ENCODE measurements at regions not wholly inside any gene's neighbourhood (a gene's known extent, or its start where the extent isn't known, plus 50 kb on each side); places are given as distances from the start of the nearest gene placed in this dataset.

GRCh38 chr5:135705941-135706466 is 127.2 kb upstream of the CXCL14 start:
- TF ChIP-seq EZH2 (IDR thresholded peaks at IDR 0.05; ENCODE audit: borderline replicate concordance, low read depth, low read length, severe bottlenecking) (no peak), CTCF (IDR thresholded peaks at IDR 0.05; ENCODE audit: borderline replicate concordance, extremely low read depth, low read length, poor library complexity, severe bottlenecking) (no peak)
- H3K79me2 ChIP-seq (ENCODE audit: insufficient read depth, low read length): no peaks in the 10 kb centered on the region
- H3K9ac ChIP-seq (ENCODE audit: low read depth, low read length): no peak overlapping the region
- H4K20me1 ChIP-seq (ENCODE audit: insufficient read depth, low read length): no peaks in the 10 kb centered on the region; the same call in 1 of the 2 replicates
- H2AFZ ChIP-seq (ENCODE audit: low read depth, low read length): no peak overlapping the region
- DNase-seq (no peak), ATAC-seq (ENCODE audit: insufficient read depth, low read depth) (no peak)
- H3K9me3 ChIP-seq (ENCODE audit: insufficient read depth, low read length, severe bottlenecking): no peaks in the 10 kb centered on the region
- no peak overlapping the region for H3K4me2 ChIP-seq (ENCODE audit: insufficient read depth, low read length)
- peaks cover 12% of the 10 kb centered on the region for H3K27me3 ChIP-seq (ENCODE audit: insufficient read depth, low read length, poor library complexity)
- H3K27ac ChIP-seq (ENCODE audit: low read length): no peak overlapping the region
- no peaks in the 10 kb centered on the region for H3K36me3 ChIP-seq (ENCODE audit: insufficient read depth, low read length)
- no peaks in the 10 kb centered on the region for H3K4me1 ChIP-seq (ENCODE audit: insufficient read depth, low read length)
- H3K4me3 ChIP-seq (ENCODE audit: low read depth in 1 of 2, low read length in 2 of 2): no peak overlapping the region

GRCh38 chr5:135705141-135705631 is 126.4 kb upstream of the CXCL14 start:
- DNase-seq (no peak), ATAC-seq (ENCODE audit: insufficient read depth, low read depth) (no peak)
- H2AFZ ChIP-seq (ENCODE audit: low read depth, low read length): no peak overlapping the region
- H3K27ac ChIP-seq (ENCODE audit: low read length): no peak overlapping the region
- H3K4me1 ChIP-seq (ENCODE audit: insufficient read depth, low read length): no peaks in the 10 kb centered on the region
- H3K79me2 ChIP-seq (ENCODE audit: insufficient read depth, low read length): no peaks in the 10 kb centered on the region
- H3K4me3 ChIP-seq (ENCODE audit: low read depth in 1 of 2, low read length in 2 of 2): no peak overlapping the region
- TF ChIP-seq CTCF (IDR thresholded peaks at IDR 0.05; ENCODE audit: borderline replicate concordance, extremely low read depth, low read length, poor library complexity, severe bottlenecking): no peak
- TF ChIP-seq EZH2 (IDR thresholded peaks at IDR 0.05; ENCODE audit: borderline replicate concordance, low read depth, low read length, severe bottlenecking): no peak
- H3K36me3 ChIP-seq (ENCODE audit: insufficient read depth, low read length): no peaks in the 10 kb centered on the region
- H3K27me3 ChIP-seq (ENCODE audit: insufficient read depth, low read length, poor library complexity): peaks cover 12% of the 10 kb centered on the region
- no peaks in the 10 kb centered on the region; the same call in 1 of the 2 replicates for H4K20me1 ChIP-seq (ENCODE audit: insufficient read depth, low read length)
- H3K4me2 ChIP-seq (ENCODE audit: insufficient read depth, low read length): no peak overlapping the region
- no peaks in the 10 kb centered on the region for H3K9me3 ChIP-seq (ENCODE audit: insufficient read depth, low read length, severe bottlenecking)
- no peak overlapping the region for H3K9ac ChIP-seq (ENCODE audit: low read depth, low read length)

GRCh38 chr5:135704616-135705015 is 125.8 kb upstream of the CXCL14 start:
- TF ChIP-seq CTCF (IDR thresholded peaks at IDR 0.05; ENCODE audit: borderline replicate concordance, extremely low read depth, low read length, poor library complexity, severe bottlenecking): no peak
- TF ChIP-seq EZH2 (IDR thresholded peaks at IDR 0.05; ENCODE audit: borderline replicate concordance, low read depth, low read length, severe bottlenecking): no peak
- no peak overlapping the region for H3K27ac ChIP-seq (ENCODE audit: low read length)

More at GRCh38 chr5:135704616-135705015, 125.8 kb upstream of the CXCL14 start:
- ATAC-seq (ENCODE audit: insufficient read depth, low read depth): no peak
- H3K9me3 ChIP-seq (ENCODE audit: insufficient read depth, low read length, severe bottlenecking): no peaks in the 10 kb centered on the region
- H2AFZ ChIP-seq (ENCODE audit: low read depth, low read length): no peak overlapping the region
- no peaks in the 10 kb centered on the region for H3K79me2 ChIP-seq (ENCODE audit: insufficient read depth, low read length)
- no peaks in the 10 kb centered on the region for H3K4me1 ChIP-seq (ENCODE audit: insufficient read depth, low read length)
- no peaks in the 10 kb centered on the region for H3K36me3 ChIP-seq (ENCODE audit: insufficient read depth, low read length)
- H4K20me1 ChIP-seq (ENCODE audit: insufficient read depth, low read length): no peaks in the 10 kb centered on the region; the same call in 1 of the 2 replicates
- H3K9ac ChIP-seq (ENCODE audit: low read depth, low read length): no peak overlapping the region
- no peak overlapping the region for H3K4me3 ChIP-seq (ENCODE audit: low read depth in 1 of 2, low read length in 2 of 2)
- H3K4me2 ChIP-seq (ENCODE audit: insufficient read depth, low read length): no peak overlapping the region
- peaks cover 6% of the 10 kb centered on the region for H3K27me3 ChIP-seq (ENCODE audit: insufficient read depth, low read length, poor library complexity)
- DNase-seq: no peak

Data from DND-41 (cell line).